MV-4-11 (cell line): ENCODE measurements at regions not wholly inside any gene's neighbourhood (a gene's known extent, or its start where the extent isn't known, plus 50 kb on each side); places are given as distances from the start of the nearest gene placed in this dataset.
"Not testable (repeated sequence)": the region's sequence is repeated elsewhere in the genome, so short reads cannot be mapped to it uniquely, and the experiment has no call there.

ENCODE experiments used
- DNase-seq: peaks from one replicate; lab custom pipeline; 2025; lab: John Stamatoyannopoulos, UW

DNA sequence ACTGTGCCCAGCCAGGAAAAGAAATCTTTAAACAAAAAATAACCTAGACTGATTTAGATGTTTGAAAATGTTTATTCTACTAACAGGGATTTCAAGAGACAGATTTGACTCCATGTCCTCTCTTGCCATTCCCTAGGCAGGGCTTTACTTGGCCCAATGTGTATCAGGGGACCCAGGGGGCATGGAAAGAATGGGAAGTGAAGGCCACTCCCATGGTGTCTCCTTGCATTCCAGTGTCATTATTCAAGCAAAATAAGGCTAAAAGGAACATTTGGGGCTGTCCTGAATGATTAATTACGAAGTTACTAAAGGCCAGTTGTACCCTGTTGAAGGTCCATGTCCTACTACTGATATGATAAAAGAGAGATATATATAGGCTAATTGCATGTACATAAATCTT, 151.9 kb upstream of the ATF7IP start:
- DNase-seq = no peak

- no peak for DNase-seq
Measured at GRCh38 chr12:14214495-14214894, 151.0 kb upstream of the ATF7IP start.

DNA sequence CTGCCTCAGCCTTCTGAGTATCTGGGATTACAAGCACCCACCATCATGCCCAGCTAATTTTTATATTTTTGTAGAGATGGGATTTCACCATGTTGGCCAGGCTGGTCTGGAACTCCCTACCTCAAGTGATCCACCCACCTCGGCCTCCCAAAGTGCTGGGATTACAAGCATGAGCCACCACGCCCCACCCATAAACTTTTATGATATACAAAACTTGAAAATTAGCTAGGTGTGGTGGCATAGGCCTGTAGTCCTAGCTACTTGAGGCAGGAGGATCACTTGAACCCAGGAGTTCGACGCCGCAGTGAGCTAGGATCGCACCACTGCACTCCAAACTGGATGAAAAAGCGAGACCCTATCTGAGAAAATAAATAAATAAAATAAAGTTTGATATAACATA, 149.5 kb upstream of the ATF7IP start:
- not testable (repeated sequence) for DNase-seq

DNA sequence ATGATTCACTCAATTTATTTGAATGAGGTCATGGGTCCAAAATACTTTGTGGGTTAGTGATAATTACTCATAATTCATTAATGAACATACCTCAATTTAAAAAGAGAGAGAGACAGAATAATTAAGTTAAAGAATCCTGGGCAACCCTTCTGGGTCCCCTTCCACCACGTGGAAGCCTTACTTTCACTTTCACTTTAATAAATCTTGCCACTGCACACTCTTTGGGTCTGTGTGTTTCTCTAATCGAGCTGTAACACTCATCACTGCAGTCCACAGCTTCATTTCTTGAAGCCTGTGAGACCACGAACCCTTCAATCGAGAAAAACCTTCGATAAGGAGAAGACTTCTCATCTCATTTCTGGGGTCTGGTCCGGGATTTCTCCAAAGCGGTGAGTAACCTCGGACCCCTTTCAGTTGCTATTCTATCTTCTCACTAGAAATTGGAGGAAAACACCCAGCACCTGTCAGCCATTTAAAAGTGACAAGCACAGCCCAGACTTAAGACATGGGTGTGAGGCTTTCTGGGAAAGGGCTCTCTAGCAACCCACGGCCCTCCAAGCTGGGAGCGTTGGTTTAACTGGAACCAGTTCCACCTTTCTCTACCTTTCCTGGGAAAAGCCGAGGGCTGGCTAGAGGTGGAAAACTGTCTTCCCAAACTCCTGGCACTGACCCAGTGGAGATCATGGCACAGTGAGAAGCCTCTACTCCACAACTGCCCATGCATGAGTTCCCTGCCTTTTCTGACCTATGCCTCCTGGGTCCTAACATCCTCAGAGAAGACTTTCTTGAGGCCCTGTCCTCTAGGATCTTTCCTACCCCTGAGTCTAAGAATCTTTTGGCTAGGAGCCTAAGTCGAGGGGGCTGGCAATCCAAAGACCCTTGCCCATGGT, 148.8 kb upstream of the ATF7IP start:
- no peak for DNase-seq

GRCh38 chr12:14219156-14219555, 146.3 kb upstream of the ATF7IP start:
- DNase-seq = no peak

DNA sequence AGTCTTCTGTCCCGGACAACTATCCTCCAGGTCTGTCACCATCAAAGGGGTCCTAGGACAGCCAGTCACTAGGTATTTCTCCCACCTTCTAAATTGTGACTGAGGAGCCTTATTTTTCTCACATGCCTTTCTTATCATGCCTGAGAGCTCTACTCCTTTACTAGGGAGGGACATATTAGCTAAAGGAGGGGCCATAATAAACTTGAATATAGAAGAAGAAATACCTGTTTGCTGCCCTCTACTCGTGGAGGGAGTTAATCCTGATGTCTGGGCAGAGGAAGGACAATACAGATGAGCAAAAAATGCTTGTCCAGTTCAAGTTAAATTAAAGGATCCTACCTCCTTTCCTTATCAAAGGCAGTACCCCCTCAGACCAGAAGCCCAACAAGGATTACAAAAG, 145.8 kb upstream of the ATF7IP start:
- not testable (repeated sequence) for DNase-seq

DNA sequence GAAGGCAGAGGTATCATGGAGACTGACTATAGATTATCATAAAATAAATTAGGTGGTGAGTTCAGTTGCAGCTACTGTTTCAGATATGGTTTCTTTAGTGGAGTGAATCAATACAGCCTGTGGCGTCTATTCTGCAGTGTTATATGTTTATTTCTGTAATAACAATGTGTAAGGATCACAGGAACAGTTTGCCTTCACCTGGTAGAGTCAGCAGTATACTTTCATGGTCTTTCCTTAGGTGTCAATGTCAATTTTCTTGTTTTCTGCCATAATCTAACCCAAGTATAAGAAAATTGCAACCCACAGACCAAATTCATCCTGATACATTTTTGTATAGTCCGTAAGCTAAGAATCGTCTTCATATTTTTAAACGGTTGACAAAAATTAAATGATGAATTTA, 140.4 kb upstream of the ATF7IP start:
- DNase-seq = no peak

DNA sequence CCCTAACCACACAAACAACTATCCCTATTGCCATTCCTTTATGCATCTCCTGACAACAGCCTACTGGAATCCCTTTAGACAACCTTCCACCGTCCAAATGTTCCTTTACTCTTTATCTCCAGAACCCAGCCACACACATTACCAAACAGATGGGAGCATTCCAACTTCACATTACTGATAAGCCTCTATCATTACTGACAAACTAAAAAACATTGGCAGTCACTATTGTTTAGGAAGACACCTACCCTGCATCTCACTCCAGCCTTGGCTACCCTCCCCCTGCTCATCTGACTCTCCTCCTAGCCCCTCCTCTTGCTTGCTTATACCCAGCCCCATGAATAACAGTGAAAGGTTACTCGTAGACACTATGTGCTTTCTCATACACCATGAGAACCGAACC, 130.3 kb upstream of the ATF7IP start:
- not testable (repeated sequence) for DNase-seq

GRCh38 chr12:14236641-14237040, 128.8 kb upstream of the ATF7IP start:
- not testable (repeated sequence) for DNase-seq

- DNase-seq = no peak
Measured at GRCh38 chr12:14238221-14238792, 127.2 kb upstream of the ATF7IP start.

DNA sequence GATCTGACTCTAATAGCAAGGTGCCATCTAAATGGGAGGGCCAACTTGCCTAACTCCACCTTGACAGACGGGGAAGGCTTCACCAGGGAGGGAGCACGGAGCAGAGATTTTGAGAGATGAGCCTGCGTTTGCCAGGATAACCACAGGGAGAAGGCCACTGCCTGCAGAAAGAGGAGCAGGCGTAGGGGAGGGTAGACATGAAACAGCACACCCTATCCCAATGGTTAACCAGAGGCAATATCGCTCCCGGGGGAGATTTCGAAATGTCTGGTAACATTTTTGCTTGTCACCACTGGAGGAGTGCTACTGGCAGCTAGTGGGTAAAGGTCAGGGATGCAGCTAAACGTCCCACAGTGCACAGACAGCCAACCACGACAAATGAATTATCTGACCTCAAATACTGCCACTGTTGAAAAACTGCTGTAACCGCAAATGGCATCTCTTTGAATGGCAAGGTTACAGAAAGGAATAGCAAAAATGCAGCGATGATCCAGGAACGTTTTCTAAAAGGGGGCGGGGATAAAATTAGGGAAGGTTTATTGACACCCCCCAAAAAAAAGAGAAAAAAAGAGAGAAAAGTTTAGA, 126.0 kb upstream of the ATF7IP start:
- DNase-seq = peak; percentile 97

DNA sequence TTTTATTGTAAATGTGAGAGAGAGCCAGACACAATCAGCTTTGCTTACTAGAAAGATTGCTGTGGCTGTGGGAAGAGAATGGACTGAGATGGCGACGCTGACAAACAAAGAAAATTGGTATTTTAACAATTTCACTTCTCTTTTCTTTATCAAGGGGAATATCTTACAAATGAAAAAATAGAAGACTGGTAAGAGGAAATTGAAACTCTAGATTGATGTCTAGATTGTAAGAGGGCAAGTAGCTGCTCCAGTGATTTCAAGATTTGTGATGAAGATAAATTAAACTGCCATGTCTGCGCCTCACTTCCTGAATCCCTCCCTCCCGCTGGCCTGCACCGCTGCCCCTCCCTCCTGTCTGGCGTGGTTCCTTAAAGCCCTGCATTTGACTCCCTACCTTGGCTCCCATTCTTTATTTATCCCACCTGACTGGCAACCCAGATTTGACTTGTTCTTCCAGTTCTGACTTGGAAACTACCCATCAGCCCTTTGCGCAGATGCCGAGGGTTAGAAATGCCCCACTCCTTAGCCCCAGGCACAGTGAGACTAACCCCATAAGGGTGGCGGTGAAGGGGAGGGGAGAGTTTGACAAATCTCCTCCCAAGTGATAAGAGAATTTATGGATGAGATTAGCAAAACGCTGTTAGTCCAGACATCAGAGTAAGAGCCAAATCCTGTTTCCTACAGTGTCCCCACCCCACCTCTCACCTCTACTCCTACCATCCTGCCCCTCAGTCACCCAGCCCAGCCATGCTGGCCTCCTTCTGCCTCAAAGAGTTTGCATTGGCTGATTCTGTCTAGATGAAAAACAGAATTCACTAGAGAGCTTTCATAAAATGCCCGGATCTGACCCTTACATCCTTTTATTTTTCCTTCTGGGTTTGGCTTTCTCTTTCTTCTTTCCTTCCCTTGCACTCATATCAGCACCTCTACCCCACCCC, 125.3 kb upstream of the ATF7IP start:
- peak; percentile 50 for DNase-seq

GRCh38 chr12:14240873-14241220, 124.6 kb upstream of the ATF7IP start:
- DNase-seq = no peak

GRCh38 chr12:14242825-14243224, 122.7 kb upstream of the ATF7IP start:
- not testable (repeated sequence) for DNase-seq

- no peak for DNase-seq
Measured at GRCh38 chr12:14243941-14244340, 121.5 kb upstream of the ATF7IP start.

DNA sequence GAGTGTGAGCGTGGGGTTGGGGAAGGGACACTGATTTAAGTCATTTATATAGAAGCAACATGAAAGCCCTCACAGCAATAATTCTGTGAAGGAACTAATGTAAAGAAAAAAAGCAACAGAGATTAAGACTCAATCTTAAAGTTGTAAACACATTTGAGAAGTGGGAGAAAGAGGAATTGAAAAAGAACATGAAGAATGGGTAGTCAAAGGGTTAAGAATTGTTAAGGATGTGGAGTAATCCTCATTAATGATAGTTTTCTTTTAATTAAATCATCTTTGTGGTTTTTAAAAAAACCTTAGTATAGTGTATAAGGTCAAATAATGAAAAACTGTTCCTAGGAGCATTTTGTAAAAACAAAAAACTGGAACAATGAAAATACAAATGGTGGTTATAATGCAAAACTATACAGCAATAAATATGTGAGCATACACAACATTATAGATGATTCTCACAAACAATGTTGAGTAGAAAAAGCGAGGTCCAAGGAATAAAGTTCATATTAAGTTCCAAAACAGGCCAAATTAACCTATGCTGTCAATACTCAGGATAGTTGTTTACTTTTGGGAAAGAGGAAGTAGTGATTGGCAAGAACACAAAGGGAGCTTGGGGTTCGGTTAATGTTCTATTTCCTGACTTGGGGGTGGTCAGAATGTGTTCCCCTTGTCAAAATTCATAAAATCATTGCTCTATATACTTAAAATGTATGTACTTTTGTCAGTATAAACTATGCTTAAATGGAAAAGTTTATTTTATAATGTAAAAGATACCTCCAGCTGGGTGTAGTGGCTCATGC, 120.4 kb upstream of the ATF7IP start:
- DNase-seq = peak; percentile 45

- no peak for DNase-seq
Measured at GRCh38 chr12:14247166-14247565, 118.3 kb upstream of the ATF7IP start.

DNA sequence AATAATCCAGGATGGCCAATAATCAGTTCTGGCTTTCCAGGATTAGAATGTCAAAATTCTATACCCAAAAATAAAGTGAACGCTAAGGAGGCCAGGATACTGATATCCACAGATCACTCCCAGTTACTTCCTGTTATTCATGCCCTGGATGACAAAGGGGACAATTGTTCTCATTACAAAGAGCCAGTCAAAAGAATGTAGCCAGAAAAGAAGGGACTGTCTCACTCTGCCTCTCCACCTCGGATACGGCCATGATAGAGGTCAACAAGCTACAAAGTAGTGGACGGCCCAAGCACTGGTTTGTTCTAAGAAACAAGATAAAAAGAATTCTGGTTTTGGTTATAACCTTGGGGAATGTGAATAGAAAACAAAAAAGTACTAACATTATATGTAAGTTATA, 116.1 kb upstream of the ATF7IP start:
- no peak for DNase-seq

- peak; percentile 85 for DNase-seq
Measured at GRCh38 chr12:14252697-14253096, 112.8 kb upstream of the ATF7IP start.

DNA sequence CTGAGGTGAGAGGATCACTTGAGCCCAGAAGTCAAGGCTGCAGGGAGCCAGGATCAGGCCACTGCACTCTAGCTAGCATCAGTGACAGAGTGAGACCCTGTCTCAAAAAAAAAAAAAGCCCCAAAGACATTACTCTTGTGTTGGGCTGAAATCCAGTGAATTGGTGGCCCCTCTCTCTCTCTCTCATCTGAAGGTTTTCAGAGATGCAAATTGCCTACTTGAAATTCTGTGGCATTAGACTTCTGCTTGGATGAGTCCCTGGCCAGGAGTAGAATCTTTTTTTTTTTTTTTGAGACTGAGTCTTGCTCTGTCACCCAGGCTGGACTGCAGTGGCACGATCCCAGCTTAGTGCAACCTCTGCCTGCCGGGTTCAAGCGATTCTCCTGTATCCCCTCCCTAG, 112.0 kb upstream of the ATF7IP start:
- no peak for DNase-seq

- DNase-seq = no peak
Measured at GRCh38 chr12:14254781-14255180, 110.7 kb upstream of the ATF7IP start.
